Breast epithelium (tissue), 3 donors: ENCODE measurements at regions not wholly inside any gene's neighbourhood (a gene's known extent, or its start where the extent isn't known, plus 50 kb on each side); places are given as distances from the start of the nearest gene placed in this dataset.

Experiments used
- POLR2A ChIP-seq: fragments of 450-650 bp; IDR thresholded peaks from one replicate; pipeline ENCODE4 v1.6.1; 2016; ENCODE audit warnings: antibody characterized with exemption, mild to moderate bottlenecking, moderate library complexity
- POLR2AphosphoS5 ChIP-seq, 3 donors: sonication (generic); formaldehyde crosslinking; IDR thresholded peaks; one replicate each; pipeline ENCODE4 v1.6.1; 2017; ENCODE audit warnings: antibody characterized with exemption in 3 of 3
- TF ChIP-seq, protein P1 (sequence below), 3 donors: fragments of 450-650 bp; IDR thresholded peaks; one replicate each; pipeline ENCODE4 v1.5.1; 2016 to 2017; ENCODE audit warnings: antibody characterized with exemption in 3 of 3, mild to moderate bottlenecking in 3 of 3, moderate library complexity in 3 of 3

DNA sequence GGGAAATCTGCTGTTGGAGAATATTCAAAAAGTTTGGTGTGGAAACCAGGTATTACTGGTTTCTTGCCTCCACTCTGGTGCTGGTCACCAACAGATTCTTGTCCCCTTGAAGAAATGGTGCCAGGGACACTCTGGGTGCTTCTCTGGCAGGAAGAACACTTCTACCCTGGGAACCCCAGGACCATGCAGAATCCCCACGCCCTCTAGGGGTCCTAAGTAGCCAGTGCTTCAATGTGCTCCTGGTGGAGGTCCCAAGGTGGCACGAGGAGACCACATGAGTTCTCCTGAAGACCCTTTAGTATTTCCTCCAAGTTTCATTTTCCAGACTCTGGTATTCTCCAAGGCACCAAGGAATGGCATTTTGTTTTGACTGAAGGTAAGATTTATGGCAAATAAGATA lies 380.6 kb downstream of the TSN start:
- TF ChIP-seq, protein P1, sequence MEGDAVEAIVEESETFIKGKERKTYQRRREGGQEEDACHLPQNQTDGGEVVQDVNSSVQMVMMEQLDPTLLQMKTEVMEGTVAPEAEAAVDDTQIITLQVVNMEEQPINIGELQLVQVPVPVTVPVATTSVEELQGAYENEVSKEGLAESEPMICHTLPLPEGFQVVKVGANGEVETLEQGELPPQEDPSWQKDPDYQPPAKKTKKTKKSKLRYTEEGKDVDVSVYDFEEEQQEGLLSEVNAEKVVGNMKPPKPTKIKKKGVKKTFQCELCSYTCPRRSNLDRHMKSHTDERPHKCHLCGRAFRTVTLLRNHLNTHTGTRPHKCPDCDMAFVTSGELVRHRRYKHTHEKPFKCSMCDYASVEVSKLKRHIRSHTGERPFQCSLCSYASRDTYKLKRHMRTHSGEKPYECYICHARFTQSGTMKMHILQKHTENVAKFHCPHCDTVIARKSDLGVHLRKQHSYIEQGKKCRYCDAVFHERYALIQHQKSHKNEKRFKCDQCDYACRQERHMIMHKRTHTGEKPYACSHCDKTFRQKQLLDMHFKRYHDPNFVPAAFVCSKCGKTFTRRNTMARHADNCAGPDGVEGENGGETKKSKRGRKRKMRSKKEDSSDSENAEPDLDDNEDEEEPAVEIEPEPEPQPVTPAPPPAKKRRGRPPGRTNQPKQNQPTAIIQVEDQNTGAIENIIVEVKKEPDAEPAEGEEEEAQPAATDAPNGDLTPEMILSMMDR (IDR thresholded peaks at IDR 0.05), result no peak
- TF ChIP-seq POLR2A (no peak), POLR2AphosphoS5 (IDR thresholded peaks at IDR 0.05) (no peak)
